ENCODE measurements at regions not wholly inside any gene's neighbourhood (a gene's known extent, or its start where the extent isn't known, plus 50 kb on each side); places are given as distances from the start of the nearest gene placed in this dataset.

DNA sequence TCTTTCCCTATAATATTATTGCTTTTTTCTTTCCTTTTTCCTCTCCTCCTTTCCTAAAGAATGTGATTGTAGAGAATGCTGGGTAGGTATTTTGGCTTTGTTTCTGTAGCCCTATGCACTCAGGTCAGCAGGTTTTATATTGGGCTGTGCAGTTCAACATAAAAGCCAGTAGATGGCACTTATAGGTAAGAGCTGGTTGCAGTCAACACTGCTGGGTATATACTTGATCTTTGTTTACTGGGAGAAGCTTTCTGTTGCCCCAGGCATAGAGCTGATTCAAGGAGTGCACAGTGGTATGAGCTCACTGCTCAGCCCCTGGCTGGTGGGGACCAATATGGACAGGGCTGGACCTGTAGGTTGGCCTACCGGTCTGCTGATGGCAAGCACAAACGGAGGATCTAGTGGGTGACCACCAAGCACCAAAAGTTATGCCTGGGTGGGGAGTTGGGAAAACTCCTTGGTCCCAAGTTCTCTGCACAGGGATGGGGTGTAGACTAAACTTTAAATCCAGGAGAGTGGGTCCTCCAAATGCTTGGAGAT, 378.9 kb downstream of the PMP22 start:
- no peak for DNase-seq (ENCODE audit: low read depth)

DNA sequence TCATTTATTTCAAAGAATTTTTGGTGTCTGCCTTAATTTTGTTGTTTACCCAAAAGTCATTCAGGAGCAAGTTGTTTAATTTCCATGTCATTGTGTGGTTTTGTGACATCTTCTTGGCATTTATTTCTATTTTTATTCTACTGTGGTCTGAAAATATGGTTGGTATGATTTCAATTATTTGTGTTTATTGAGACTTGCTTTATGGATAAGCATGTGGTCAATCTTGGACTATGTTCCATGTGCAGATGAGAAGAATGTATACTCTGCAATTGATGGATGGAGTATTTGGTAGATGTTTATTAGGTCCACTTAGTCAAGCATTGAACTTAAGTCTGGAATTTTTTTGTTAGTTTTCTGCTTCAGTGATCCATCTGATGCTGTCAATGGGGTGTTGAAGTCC, 383.0 kb downstream of the PMP22 start:
- no peak for DNase-seq (ENCODE audit: low read depth)

DNA sequence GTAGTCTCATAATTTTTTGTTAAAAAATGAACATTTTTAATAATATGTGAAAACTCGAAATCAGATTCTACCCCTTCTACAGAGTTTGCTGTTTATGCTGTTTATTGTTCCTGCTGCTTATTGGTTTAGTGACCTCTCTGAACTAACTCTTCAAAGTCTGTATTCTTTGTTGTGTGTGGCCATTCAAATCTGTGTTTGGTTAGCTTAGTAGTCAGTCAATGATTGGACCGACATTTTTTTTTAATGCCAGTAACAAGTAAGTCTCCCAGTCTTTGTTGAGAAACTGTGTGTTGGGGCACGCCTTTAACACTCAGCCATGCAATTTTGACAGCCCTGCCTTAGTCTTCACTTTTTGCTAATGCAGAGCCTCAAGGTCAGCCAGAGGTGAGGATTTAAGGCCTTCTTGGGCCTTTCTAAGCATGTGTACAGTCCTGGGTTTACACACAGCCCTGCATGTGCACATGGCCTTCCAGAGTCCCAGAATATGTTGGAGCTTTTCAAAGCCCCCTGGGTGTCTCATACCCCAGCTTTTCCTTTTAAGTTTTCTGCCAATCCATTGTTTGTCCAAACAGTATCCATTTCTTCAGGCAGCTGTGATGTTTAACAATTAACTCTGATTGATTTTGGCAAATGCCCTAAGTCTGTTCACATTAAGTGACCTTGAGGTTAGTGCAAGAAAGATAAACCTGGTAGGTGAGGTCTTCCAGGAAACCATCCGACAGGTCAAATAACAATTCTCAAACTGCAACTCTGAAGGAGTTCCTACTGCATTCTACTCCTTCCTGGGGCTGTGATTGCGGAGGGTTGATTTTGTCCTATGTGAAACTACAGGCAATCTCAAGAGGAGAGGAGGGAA, 389.3 kb downstream of the PMP22 start:
- DNase-seq (ENCODE audit: low read depth): no peak

GRCh38 chr17:14873996-14874395, 391.1 kb downstream of the PMP22 start:
- no peak for DNase-seq (ENCODE audit: low read depth)

GRCh38 chr17:14873540-14873939, 391.6 kb downstream of the PMP22 start:
- no peak for DNase-seq (ENCODE audit: low read depth)

- no peak for DNase-seq (ENCODE audit: low read depth)
Observed at GRCh38 chr17:14871921-14872320, 393.2 kb downstream of the PMP22 start.

- DNase-seq (ENCODE audit: low read depth): no peak
Observed at GRCh38 chr17:14866266-14866665, 398.9 kb downstream of the PMP22 start.

DNA sequence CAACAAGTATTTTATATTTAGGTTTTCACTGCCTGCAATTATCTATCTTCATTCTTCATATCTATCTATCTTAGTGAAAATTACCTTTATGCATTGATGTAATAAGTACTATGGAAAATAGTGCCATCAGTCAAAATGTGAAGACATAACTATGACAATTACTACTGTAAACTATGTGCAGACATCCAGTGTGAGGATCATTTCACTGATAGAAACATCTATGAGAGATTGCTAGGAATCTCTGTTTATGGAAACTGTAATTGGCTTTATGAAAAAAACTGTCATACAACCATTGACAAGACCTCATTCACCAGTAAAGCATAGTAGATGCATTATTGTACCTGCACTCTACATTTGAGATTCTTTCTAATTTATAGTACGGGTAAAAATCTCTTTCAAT, 401.0 kb downstream of the PMP22 start:
- DNase-seq (ENCODE audit: low read depth): no peak

DNA sequence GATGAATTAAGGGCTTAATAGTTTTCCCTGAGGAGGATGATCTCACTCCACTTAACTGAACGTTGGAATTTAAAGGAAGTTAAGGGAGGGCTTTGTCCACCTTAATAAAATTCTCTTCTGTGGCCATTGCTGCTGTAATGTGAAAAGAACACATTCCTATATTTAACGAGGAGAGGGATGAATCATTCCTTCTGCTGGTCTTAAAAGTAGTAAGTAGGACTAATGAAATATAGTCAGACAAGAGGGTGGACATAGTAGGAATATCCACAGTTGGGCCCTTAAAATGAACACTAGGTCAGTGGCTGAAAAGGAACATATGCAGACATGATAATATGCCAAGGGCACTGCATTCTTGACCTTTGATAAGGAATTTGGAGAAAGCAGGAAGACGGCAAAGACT, 405.6 kb downstream of the PMP22 start:
- no peak for DNase-seq (ENCODE audit: low read depth)

DNA sequence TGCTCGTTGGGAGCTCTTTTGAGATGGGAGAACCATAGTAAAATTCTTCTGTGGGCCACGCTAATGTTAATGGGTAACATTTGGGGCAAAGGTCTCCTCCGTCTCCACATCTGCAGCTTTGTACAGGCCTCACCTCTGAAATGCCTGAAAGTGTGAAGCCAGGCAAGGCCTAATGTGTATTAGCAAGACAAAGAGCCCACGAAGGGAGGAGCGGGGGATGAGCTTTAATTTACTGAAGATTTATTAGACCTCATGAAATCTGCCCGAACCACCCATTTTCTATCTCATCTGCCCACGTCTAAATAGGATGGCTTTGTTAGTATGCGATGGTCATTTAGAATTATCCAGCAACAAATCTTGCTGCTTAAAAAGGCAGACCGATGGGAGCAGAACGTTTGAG, 408.9 kb downstream of the PMP22 start:
- DNase-seq (ENCODE audit: low read depth): no peak

- no peak for DNase-seq (ENCODE audit: low read depth)
Observed at GRCh38 chr17:14854691-14855090, 410.4 kb downstream of the PMP22 start.

- no peak for DNase-seq (ENCODE audit: low read depth)
Observed at GRCh38 chr17:14845591-14846281, 419.4 kb downstream of the PMP22 start.

- no peak for DNase-seq (ENCODE audit: low read depth)
Observed at GRCh38 chr17:14843086-14843795, 421.9 kb downstream of the PMP22 start.

DNA sequence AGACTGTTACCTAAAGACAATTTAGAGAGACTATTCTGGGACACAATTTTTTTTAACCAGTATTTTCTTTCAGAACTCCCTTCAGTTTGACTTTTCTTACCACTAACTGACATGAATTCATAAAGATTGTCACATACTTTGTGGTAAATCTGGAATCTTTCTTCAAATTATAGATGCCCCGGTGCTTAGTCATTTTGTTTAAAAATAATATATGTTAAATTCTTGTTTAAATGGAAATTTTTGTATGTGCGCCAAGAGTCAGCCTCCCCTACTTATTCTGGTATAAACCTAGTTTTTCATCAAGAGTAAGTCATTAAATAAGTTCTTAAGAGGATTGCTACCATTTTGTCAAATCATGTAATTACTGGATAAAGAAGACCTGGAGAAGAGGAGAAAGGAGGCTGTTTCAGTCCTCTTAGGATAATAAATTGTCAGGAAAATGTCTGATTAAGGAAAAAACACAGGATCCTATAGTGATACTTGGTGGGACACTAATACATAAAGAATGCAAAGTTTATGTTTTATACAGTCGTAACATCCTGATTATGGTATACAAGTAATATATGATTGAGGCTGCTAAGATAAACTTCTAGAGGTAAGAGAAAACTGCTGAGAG, 424.4 kb downstream of the PMP22 start:
- no peak for DNase-seq (ENCODE audit: low read depth)

DNA sequence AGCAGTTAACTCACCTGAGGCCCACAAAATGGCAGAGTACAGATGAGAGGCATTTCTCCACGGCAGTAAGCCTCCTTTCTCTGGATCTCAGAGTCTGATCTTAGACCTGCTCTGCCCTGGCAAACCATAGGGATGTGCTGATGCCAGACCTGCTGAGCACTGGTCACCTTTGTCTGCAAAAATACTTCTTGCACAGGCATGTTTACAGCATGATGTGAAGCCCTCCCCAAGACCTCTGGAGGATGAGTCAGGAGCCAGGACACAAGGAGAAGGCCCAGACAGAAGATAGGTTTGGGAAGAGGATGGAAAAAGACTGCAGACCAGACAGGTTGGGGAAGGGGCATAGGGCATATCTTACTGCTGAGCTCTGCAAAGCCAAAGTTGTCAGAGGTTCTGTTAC, 426.6 kb downstream of the PMP22 start:
- DNase-seq (ENCODE audit: low read depth): no peak

GRCh38 chr17:14833201-14833785, 431.8 kb downstream of the PMP22 start:
- DNase-seq (ENCODE audit: low read depth): peak; percentile 76

- DNase-seq (ENCODE audit: low read depth): no peak
Observed at GRCh38 chr17:14831491-14831890, 433.6 kb downstream of the PMP22 start.

GRCh38 chr17:14827396-14827919, 437.7 kb downstream of the PMP22 start:
- DNase-seq (ENCODE audit: low read depth): no peak

GRCh38 chr17:14826358-14826757, 438.8 kb downstream of the PMP22 start:
- no peak for DNase-seq (ENCODE audit: low read depth)

- no peak for DNase-seq (ENCODE audit: low read depth)
Observed at GRCh38 chr17:14818469-14818868, 446.7 kb downstream of the PMP22 start.

DNA sequence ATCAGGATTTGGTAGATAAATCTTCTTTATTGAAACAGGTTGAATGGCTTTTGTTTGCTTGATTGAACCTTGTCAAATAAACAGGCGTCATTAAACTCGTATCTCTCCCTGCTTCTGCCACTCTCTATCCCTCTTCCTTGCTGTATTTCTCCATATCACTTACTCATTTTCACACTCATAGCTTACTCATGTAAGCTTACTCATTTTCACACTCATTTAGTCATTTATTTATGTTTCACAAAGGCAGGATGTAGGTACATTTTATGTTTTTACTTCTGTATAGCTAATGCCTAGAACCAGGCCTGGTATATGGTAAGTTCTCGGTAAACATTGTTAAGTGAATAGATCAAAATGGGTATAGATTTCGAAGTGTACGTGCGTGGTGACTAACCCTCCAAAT, 450.0 kb downstream of the PMP22 start:
- DNase-seq (ENCODE audit: low read depth): no peak
